ENCODE measurements at regions not wholly inside any gene's neighbourhood (a gene's known extent, or its start where the extent isn't known, plus 50 kb on each side); places are given as distances from the start of the nearest gene placed in this dataset.

GRCh38 chr9:108376140-108376539 lies 479.6 kb downstream of the ACTL7B start:
- TF ChIP-seq CTCF (optimal IDR thresholded peaks at IDR 0.05 in 1 of 3, IDR thresholded peaks at IDR 0.05 in 1 of 3, conservative IDR thresholded peaks at IDR 0.05 in 1 of 3; ENCODE audit: extremely low read depth in 1 of 3, insufficient read depth in 2 of 3, low read length in 3 of 3) (no peak), EZH2 (IDR thresholded peaks at IDR 0.05; ENCODE audit: low read length) (no peak)

All from keratinocyte (primary cell).